ENCODE measurements at regions not wholly inside any gene's neighbourhood (a gene's known extent, or its start where the extent isn't known, plus 50 kb on each side); places are given as distances from the start of the nearest gene placed in this dataset.

DNA sequence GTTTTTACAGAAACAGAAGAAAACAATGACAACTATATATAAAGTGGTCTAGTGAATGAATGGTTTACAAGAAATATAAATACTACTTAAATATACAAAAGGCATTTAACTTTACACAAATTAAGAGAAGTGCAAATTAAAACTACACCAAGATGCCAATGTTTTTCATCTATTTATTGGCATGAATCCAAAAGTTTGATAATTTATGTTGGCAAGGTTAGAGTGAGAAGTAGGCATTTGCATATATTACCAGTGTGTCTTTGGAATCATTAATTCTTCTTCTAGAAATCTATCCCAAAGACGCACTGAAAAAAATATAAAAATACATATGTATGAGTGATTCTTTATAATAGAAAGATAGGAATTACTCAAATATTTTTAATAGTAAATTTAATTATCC lies 457.4 kb downstream of the MDFIC start:
- DNase-seq (no peak), ATAC-seq (no peak)
- H3K36me3 Mint-ChIP-seq (ENCODE audit: low read depth), result no peaks in the 10 kb centered on the region
- CTCF ChIA-PET, result no interaction called here
- no peaks in the 10 kb centered on the region for H3K27me3 Mint-ChIP-seq
- H3K27ac Mint-ChIP-seq, result no peak overlapping the region
- H3K4me3 Mint-ChIP-seq, result no peak overlapping the region
- POLR2A ChIA-PET, result no interaction called here
- H3K4me1 Mint-ChIP-seq (ENCODE audit: low read depth), result no peaks in the 10 kb centered on the region
- TF ChIP-seq, protein P1, sequence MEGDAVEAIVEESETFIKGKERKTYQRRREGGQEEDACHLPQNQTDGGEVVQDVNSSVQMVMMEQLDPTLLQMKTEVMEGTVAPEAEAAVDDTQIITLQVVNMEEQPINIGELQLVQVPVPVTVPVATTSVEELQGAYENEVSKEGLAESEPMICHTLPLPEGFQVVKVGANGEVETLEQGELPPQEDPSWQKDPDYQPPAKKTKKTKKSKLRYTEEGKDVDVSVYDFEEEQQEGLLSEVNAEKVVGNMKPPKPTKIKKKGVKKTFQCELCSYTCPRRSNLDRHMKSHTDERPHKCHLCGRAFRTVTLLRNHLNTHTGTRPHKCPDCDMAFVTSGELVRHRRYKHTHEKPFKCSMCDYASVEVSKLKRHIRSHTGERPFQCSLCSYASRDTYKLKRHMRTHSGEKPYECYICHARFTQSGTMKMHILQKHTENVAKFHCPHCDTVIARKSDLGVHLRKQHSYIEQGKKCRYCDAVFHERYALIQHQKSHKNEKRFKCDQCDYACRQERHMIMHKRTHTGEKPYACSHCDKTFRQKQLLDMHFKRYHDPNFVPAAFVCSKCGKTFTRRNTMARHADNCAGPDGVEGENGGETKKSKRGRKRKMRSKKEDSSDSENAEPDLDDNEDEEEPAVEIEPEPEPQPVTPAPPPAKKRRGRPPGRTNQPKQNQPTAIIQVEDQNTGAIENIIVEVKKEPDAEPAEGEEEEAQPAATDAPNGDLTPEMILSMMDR (IDR thresholded peaks at IDR 0.05), result no peak
- H3K9me3 Mint-ChIP-seq, result no peaks in the 10 kb centered on the region
- intact Hi-C loops (cut with micrococcal nuclease), result no loop called here

DNA sequence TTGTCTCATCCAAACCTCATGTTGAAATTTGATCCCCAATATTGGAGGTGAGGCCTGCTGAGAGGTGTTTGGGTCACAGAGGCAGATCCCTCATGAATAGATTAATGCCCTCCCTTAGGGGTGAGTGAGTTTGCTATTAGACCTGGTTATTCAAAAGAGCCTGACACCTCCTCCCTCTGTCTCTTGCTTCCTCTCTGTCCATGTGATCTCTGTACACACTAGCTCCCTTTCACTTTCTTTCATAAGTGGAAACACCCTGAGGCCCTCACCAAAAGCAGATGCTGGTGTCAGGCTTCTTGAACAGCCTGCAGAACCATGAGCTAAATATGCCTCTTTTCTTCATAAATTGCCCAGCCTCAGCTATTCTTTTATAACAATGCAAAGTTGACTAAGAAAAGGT lies 447.1 kb downstream of the MDFIC start:
- POLR2A ChIA-PET, result no interaction called here
- TF ChIP-seq, protein P1 (IDR thresholded peaks at IDR 0.05), result no peak
- Mint-ChIP-seq H3K4me1 (ENCODE audit: low read depth) (no peaks in the 10 kb centered on the region), H3K9me3 (no peaks in the 10 kb centered on the region), H3K4me3 (no peak overlapping the region), H3K27me3 (no peaks in the 10 kb centered on the region), H3K36me3 (ENCODE audit: low read depth) (no peaks in the 10 kb centered on the region), H3K27ac (no peak overlapping the region)
- intact Hi-C loops (cut with micrococcal nuclease), result no loop called here
- CTCF ChIA-PET, result no interaction called here
- DNase-seq (no peak), ATAC-seq (peak; percentile 27)

DNA sequence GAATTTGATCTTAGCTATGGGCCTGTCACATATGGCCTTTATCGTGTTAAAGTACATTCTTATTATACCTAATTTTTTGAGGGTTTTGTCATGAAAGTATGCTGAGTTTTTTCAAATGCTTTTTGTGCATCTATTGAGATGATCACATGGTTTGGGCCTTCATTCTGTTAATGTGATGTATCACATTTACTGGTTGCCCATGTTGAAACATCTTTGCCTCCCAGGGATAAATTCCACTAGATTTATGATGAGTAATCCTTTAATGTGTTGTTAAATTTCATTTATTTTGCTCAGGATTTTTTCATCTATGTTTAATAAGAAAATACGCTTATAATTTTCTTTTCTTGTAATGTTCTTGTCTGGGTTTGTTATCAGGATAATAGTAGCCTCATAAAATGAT lies 442.0 kb downstream of the MDFIC start:
- TF ChIP-seq, protein P1 (IDR thresholded peaks at IDR 0.05), result no peak
- CTCF ChIA-PET, result no interaction called here
- H3K27me3 Mint-ChIP-seq, result peaks cover 1% of the 10 kb centered on the region
- no peak overlapping the region for H3K27ac Mint-ChIP-seq
- intact Hi-C loops (cut with micrococcal nuclease), result no loop called here
- H3K9me3 Mint-ChIP-seq, result no peaks in the 10 kb centered on the region
- no peaks in the 10 kb centered on the region for H3K4me1 Mint-ChIP-seq (ENCODE audit: low read depth)
- ATAC-seq (no peak), DNase-seq (no peak)
- no peaks in the 10 kb centered on the region for H3K36me3 Mint-ChIP-seq (ENCODE audit: low read depth)
- H3K4me3 Mint-ChIP-seq, result no peak overlapping the region
- POLR2A ChIA-PET, result no interaction called here

DNA sequence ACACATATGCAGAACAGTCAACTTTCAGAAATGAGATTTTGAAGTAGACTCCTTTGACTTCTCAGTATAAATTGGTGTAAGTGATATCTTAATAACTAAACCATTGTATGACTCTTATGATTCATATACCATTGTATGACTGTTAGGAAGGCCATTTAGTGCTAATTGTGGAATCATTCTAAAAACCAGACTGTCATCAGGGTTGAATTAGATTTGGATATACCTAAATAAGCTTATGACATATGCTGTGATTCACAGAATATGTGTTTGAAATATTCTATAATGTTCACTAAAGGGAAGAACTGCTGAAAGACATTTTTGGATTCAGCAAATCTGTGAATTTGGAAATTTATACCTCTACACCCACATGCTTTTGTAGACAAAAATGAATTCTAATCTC lies 438.1 kb downstream of the MDFIC start:
- intact Hi-C loops (cut with micrococcal nuclease), result no loop called here
- H3K27me3 Mint-ChIP-seq, result peaks cover 1% of the 10 kb centered on the region
- no peaks in the 10 kb centered on the region for H3K4me1 Mint-ChIP-seq (ENCODE audit: low read depth)
- ATAC-seq (no peak), DNase-seq (no peak)
- CTCF ChIA-PET, result no interaction called here
- H3K9me3 Mint-ChIP-seq, result no peaks in the 10 kb centered on the region
- H3K36me3 Mint-ChIP-seq (ENCODE audit: low read depth), result no peaks in the 10 kb centered on the region
- TF ChIP-seq, protein P1 (IDR thresholded peaks at IDR 0.05), result no peak
- H3K27ac Mint-ChIP-seq, result no peak overlapping the region
- POLR2A ChIA-PET, result no interaction called here
- H3K4me3 Mint-ChIP-seq, result no peak overlapping the region

DNA sequence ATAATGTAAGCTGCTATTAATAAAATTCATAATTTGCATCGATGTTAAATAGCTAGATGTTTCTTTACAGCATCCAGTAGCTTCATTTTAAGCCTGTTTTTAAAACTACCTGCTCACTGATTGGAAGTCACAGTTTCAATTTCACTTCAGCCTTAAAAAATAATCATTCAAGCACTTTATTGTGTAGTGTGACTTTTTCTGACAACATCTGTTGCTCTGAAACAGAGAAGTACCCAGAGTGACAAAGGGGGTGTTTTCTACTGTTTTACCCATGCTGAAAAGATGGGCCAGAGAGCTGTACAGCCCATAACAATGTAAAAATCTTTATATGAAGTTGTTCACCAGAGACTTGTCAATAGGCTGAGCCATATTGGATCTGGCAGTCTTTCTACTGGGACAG lies 437.2 kb downstream of the MDFIC start:
- no peak overlapping the region for H3K4me3 Mint-ChIP-seq
- intact Hi-C loops (cut with micrococcal nuclease), result no loop called here
- CTCF ChIA-PET, result interaction anchor here (0.6 kb wide), 1 partner anchor 58 kb away, joined by 3 read pairs; no protein-coding TSS in a partner anchor

More for the DNA sequence above, 437.2 kb downstream of the MDFIC start:
- ATAC-seq (no peak), DNase-seq (no peak)
- H3K4me1 Mint-ChIP-seq (ENCODE audit: low read depth), result no peaks in the 10 kb centered on the region
- POLR2A ChIA-PET, result no interaction called here
- TF ChIP-seq, protein P1 (IDR thresholded peaks at IDR 0.05), result no peak
- H3K9me3 Mint-ChIP-seq, result no peaks in the 10 kb centered on the region
- H3K27me3 Mint-ChIP-seq, result peaks cover 1% of the 10 kb centered on the region
- H3K27ac Mint-ChIP-seq, result no peak overlapping the region
- H3K36me3 Mint-ChIP-seq (ENCODE audit: low read depth), result no peaks in the 10 kb centered on the region
